ACHN (cell line): ENCODE measurements at regions not wholly inside any gene's neighbourhood (a gene's known extent, or its start where the extent isn't known, plus 50 kb on each side); places are given as distances from the start of the nearest gene placed in this dataset.

ENCODE experiments used
- DNase-seq: peaks from one replicate; pipeline ENCODE4 v3.0.0-alpha.2; 2015
- in situ Hi-C: cut with HindIII; loops from 2 replicates; pipeline ENCODE4 v1.10.0; 2017; ENCODE audit warnings: low sequenced_read_pairs, low pct_ligation_motif_present, low pct_unique_long_range_greater_than_20kb

- in situ Hi-C loops: no loop called here
- DNase-seq: no peak
Measured at GRCh38 chr6:98280492-98280891, 553.9 kb upstream of the POU3F2 start.

- in situ Hi-C loops: no loop called here
- DNase-seq: no peak
Measured at GRCh38 chr6:98286620-98287019, 547.8 kb upstream of the POU3F2 start.

- in situ Hi-C loops: no loop called here
- no peak for DNase-seq
Measured at GRCh38 chr6:98287876-98288275, 546.5 kb upstream of the POU3F2 start.

- DNase-seq: no peak
- in situ Hi-C loops: no loop called here
Measured at GRCh38 chr6:98292810-98293209, 541.6 kb upstream of the POU3F2 start.

- DNase-seq: no peak
- in situ Hi-C loops: no loop called here
Measured at GRCh38 chr6:98295515-98296175, 538.7 kb upstream of the POU3F2 start.

- no peak for DNase-seq
- in situ Hi-C loops: no loop called here
Measured at GRCh38 chr6:98308564-98308963, 525.8 kb upstream of the POU3F2 start.

- in situ Hi-C loops: no loop called here
- no peak for DNase-seq
Measured at GRCh38 chr6:98310443-98310842, 523.9 kb upstream of the POU3F2 start.

- in situ Hi-C loops: no loop called here
- DNase-seq: no peak
Measured at GRCh38 chr6:98323605-98324004, 510.8 kb upstream of the POU3F2 start.

GRCh38 chr6:98324446-98324845 lies 509.9 kb upstream of the POU3F2 start:
- in situ Hi-C loops: no loop called here
- DNase-seq: no peak

- in situ Hi-C loops: no loop called here
- DNase-seq: no peak
Measured at GRCh38 chr6:98325366-98325765, 509.0 kb upstream of the POU3F2 start.

GRCh38 chr6:98333273-98333672 lies 501.1 kb upstream of the POU3F2 start:
- no peak for DNase-seq
- in situ Hi-C loops: no loop called here

- in situ Hi-C loops: no loop called here
- DNase-seq: no peak
Measured at GRCh38 chr6:98335594-98335993, 498.8 kb upstream of the POU3F2 start.

- in situ Hi-C loops: no loop called here
- DNase-seq: no peak
Measured at GRCh38 chr6:98339506-98339905, 494.9 kb upstream of the POU3F2 start.

- DNase-seq: no peak
- in situ Hi-C loops: no loop called here
Measured at GRCh38 chr6:98343004-98343403, 491.4 kb upstream of the POU3F2 start.

GRCh38 chr6:98343797-98344196 lies 490.6 kb upstream of the POU3F2 start:
- no peak for DNase-seq
- in situ Hi-C loops: no loop called here

- no peak for DNase-seq
- in situ Hi-C loops: no loop called here
Measured at GRCh38 chr6:98352348-98352747, 482.0 kb upstream of the POU3F2 start.

- no peak for DNase-seq
- in situ Hi-C loops: no loop called here
Measured at GRCh38 chr6:98358173-98358572, 476.2 kb upstream of the POU3F2 start.

- DNase-seq: no peak
- in situ Hi-C loops: no loop called here
Measured at GRCh38 chr6:98366371-98366770, 468.0 kb upstream of the POU3F2 start.

GRCh38 chr6:98380589-98380988 lies 453.8 kb upstream of the POU3F2 start:
- in situ Hi-C loops: no loop called here
- DNase-seq: no peak

GRCh38 chr6:98382246-98382645 lies 452.1 kb upstream of the POU3F2 start:
- no peak for DNase-seq
- in situ Hi-C loops: no loop called here

- in situ Hi-C loops: no loop called here
- no peak for DNase-seq
Measured at GRCh38 chr6:98384334-98384733, 450.0 kb upstream of the POU3F2 start.
